K562 (cell line): ENCODE measurements at regions not wholly inside any gene's neighbourhood (a gene's known extent, or its start where the extent isn't known, plus 50 kb on each side); places are given as distances from the start of the nearest gene placed in this dataset.

Experiments used
- ATAC-seq: fragments of 200-7000 bp; cut with Tn5 transposase; 3 replicates; pipeline ENCODE4 v1.9.1; 2020; ENCODE audit warnings: moderate library complexity
- BruUV-seq: library from RNA; stranded (reverse); fragments of 400-500 nt; replicated peaks from 2 replicates; lab custom pipeline; 2021; lab: Mats Ljungman, UMichigan
- CTCF ChIA-PET: fragments of 300-600 bp; formaldehyde crosslinking; extraction: SDS; loops from one replicate; lab custom pipeline; 2021; ENCODE audit warnings: low intra/inter-chr PET ratio; lab: Yijun Ruan, JAX
- POLR2A ChIA-PET: fragments of 300-600, 350-650 bp; sonication (Branson Sonifier 250); formaldehyde crosslinking; extraction: SDS; loops from one replicate; lab custom pipeline; 2021; ENCODE audit warnings: antibody characterized with exemption, inconsistent platforms; lab: Yijun Ruan, JAX
- DNase-seq, 4 experiments: peaks; one replicate each; pipeline versions ENCODE4 v3.0.0 to v3.0.0-alpha.2; 2011 to 2018; ENCODE audit warnings: low spot score in 3 of 4, mixed read lengths in 3 of 4; ENCODE audit errors: extremely low read depth in 1 of 4
- FAIRE-seq: peaks from 2 replicates; lab custom pipeline; 2011; peaks lifted over from hg19 to GRCh38; lab: Jason Lieb, UNC
- H2AFZ ChIP-seq: 2 replicates; pipeline ENCODE4 v1.6.0; 2011; ENCODE audit warnings: low read depth, low read length, control low read depth, inconsistent platforms
- H3K27ac ChIP-seq: fragments of 200-600 bp; 3 replicates; pipeline ENCODE4 v1.8.0; 2011; ENCODE audit warnings: low read depth, mild to moderate bottlenecking, control low read depth, inconsistent platforms, low read length, moderate library complexity, mixed read lengths; ENCODE audit errors: extremely low read depth
- H3K27me3 ChIP-seq, 2 experiments: fragments of 300-600 bp in 1 of 2; 2 replicates in 1 of 2; 3 replicates in 1 of 2; pipeline versions ENCODE4 v1.6.0 to v1.8.0; 2011; ENCODE audit warnings: inconsistent platforms in 2 of 2, low read length in 2 of 2, mild to moderate bottlenecking in 1 of 2, mixed read lengths in 1 of 2, moderate library complexity in 1 of 2; ENCODE audit not compliant: control insufficient read depth in 2 of 2, insufficient read depth in 2 of 2
- H3K36me3 ChIP-seq: fragments of 300-600 bp; 3 replicates; pipeline ENCODE4 v1.8.0; 2011; ENCODE audit warnings: mild to moderate bottlenecking, low read length, inconsistent platforms; ENCODE audit not compliant: control insufficient read depth, insufficient read depth
- H3K4me1 ChIP-seq, 2 experiments: fragments of 200-600 bp in 1 of 2; replicated peaks in 1 of 2; 2 replicates in 1 of 2; 3 replicates in 1 of 2; pipeline versions ENCODE4 v1.5.1 to v1.8.0; 2011; ENCODE audit warnings: inconsistent platforms in 2 of 2, low read length in 2 of 2, mild to moderate bottlenecking in 1 of 2, mixed read lengths in 1 of 2, moderate library complexity in 1 of 2; ENCODE audit not compliant: control insufficient read depth in 2 of 2, insufficient read depth in 2 of 2
- H3K4me2 ChIP-seq: 2 replicates; pipeline ENCODE4 v1.6.1; 2011; ENCODE audit warnings: low read length, control low read depth, inconsistent platforms, mixed read lengths; ENCODE audit not compliant: insufficient read depth
- H3K4me3 ChIP-seq: fragments of 200-600 bp; sonication (generic), shearing (Covaris generic); 2 replicates; pipeline ENCODE4 v1.5.1; 2016; ENCODE audit warnings: control low read depth, inconsistent platforms
- H3K79me2 ChIP-seq: fragments of 200-600 bp; 3 replicates; pipeline ENCODE4 v1.8.0; 2011; ENCODE audit warnings: low read length, inconsistent platforms; ENCODE audit not compliant: control insufficient read depth, insufficient read depth
- H3K9ac ChIP-seq, 2 experiments: 2 replicates each; pipeline versions ENCODE4 v1.6.0 to v1.6.1; 2011; ENCODE audit warnings: low read depth in 2 of 2, low read length in 2 of 2, control low read depth in 1 of 2, inconsistent platforms in 1 of 2, mild to moderate bottlenecking in 1 of 2, mixed read lengths in 1 of 2; ENCODE audit not compliant: insufficient read depth in 1 of 2
- H3K9me1 ChIP-seq: one replicate; pipeline ENCODE4 v1.6.0; 2011; ENCODE audit warnings: inconsistent platforms, mild to moderate bottlenecking, low read length, moderate library complexity; ENCODE audit not compliant: control insufficient read depth, insufficient read depth
- H3K9me3 ChIP-seq: replicated peaks from 2 replicates; pipeline ENCODE4 v1.5.1; 2011; ENCODE audit warnings: low read depth, low read length, inconsistent platforms; ENCODE audit not compliant: control insufficient read depth, insufficient read depth
- H4K20me1 ChIP-seq: replicated peaks from 2 replicates; pipeline ENCODE4 v1.6.1; 2011; ENCODE audit warnings: low read length, inconsistent platforms, mixed read lengths; ENCODE audit not compliant: control insufficient read depth, insufficient read depth
- ARHGAP35 ChIP-seq: fragments of 450-650 bp; IDR thresholded peaks from 2 replicates; pipeline ENCODE4 v1.6.1; 2018; ENCODE audit not compliant: partially characterized antibody
- ZNF354B ChIP-seq: fragments of 250-450 bp; sonication (Bioruptor Pico); IDR thresholded peaks from 2 replicates; pipeline ENCODE4 v1.4.0; 2020
- WGBS: fragments of 100-300 bp; shearing (Covaris generic); methylation state at CpG from one replicate; pipeline ENCODE4 v1.1.6; 2016; ENCODE audit warnings: low coverage, mixed read lengths; ENCODE audit not compliant: insufficient coverage; ENCODE audit errors: missing lambda C conversion rate; 5-methylcytosine and 5-hydroxymethylcytosine counted together
- in situ Hi-C: fragments of 300-500 bp; cut with MboI; formaldehyde crosslinking; loops from 4 replicates; pipeline ENCODE4 v1.15.0; 2018; ENCODE audit warnings: inconsistent platforms, mixed read lengths
- intact Hi-C: fragments of 100-400 bp; cut with micrococcal nuclease; formaldehyde crosslinking; loops from 2 replicates; pipeline ENCODE4 v1.14.2; 2022
- TF ChIP-seq, protein P1 (sequence below), 2 experiments: fragments of 450-650 bp; conservative IDR thresholded peaks; 2 replicates each; pipeline ENCODE4 v1.6.1; 2017; ENCODE audit warnings: mild to moderate bottlenecking in 2 of 2, moderate library complexity in 2 of 2
- TF ChIP-seq, protein P2 (sequence below): fragments of 250-450 bp; sonication (Bioruptor Pico); IDR thresholded peaks from 2 replicates; pipeline ENCODE4 v1.5.1; 2021; ENCODE audit warnings: mild to moderate bottlenecking

DNA sequence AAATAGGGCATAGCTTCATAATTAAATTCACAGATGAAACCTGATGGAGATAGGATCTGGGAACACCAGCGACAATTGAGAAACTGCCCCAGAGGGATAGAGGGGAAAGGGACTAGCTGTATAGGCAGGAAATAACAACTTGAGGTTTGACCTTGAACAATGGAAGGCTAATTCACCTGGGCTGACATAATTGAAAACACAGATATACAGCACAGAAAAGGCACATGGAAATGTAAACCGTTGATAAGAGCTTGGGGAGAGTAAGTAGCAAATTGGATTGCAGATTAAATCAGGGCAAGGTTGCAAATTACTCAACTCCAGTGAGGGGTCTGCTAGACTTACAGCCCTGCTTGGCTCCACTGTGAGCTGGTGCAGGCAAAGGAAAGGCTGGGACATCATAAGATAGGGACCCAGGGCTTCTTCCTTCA lies 246.7 kb downstream of the DLEU7 start:
- TF ChIP-seq, protein P1, sequence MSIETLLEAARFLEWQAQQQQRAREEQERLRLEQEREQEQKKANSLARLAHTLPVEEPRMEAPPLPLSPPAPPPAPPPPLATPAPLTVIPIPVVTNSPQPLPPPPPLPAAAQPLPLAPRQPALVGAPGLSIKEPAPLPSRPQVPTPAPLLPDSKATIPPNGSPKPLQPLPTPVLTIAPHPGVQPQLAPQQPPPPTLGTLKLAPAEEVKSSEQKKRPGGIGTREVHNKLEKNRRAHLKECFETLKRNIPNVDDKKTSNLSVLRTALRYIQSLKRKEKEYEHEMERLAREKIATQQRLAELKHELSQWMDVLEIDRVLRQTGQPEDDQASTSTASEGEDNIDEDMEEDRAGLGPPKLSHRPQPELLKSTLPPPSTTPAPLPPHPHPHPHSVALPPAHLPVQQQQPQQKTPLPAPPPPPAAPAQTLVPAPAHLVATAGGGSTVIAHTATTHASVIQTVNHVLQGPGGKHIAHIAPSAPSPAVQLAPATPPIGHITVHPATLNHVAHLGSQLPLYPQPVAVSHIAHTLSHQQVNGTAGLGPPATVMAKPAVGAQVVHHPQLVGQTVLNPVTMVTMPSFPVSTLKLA (conservative IDR thresholded peaks at IDR 0.05), result no peak
- TF ChIP-seq ZNF354B (no peak), ARHGAP35 (no peak)
- TF ChIP-seq, protein P2, sequence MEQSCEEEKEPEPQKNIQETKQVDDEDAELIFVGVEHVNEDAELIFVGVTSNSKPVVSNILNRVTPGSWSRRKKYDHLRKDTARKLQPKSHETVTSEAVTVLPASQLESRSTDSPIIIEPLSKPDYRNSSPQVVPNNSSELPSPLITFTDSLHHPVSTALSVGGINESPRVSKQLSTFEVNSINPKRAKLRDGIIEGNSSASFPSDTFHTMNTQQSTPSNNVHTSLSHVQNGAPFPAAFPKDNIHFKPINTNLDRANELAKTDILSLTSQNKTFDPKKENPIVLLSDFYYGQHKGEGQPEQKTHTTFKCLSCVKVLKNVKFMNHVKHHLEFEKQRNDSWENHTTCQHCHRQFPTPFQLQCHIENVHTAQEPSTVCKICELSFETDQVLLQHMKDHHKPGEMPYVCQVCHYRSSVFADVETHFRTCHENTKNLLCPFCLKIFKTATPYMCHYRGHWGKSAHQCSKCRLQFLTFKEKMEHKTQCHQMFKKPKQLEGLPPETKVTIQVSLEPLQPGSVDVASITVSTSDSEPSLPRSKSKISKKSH (CRISPR knock-in tag), result no peak
- TF ChIP-seq, all 486 proteins: peak for 0
- FAIRE-seq (no peak), DNase-seq (no peak), ATAC-seq (no peak)
- H3K9me3 ChIP-seq, result no peaks in the 10 kb centered on the region
- no peak overlapping the region for H3K27ac ChIP-seq
- 4% methylated on average over 2 of the region's 2 CpGs for WGBS
- no peak overlapping the region for H2AFZ ChIP-seq
- H3K9me1 ChIP-seq, result no peaks in the 10 kb centered on the region
- no peak overlapping the region for H3K4me2 ChIP-seq
- no peaks in the 10 kb centered on the region for H4K20me1 ChIP-seq
- no peaks in the 10 kb centered on the region for H3K79me2 ChIP-seq
- peaks cover 0 to 7% of the 10 kb centered on the region in 2 experiments; a peak in 3 of 5 replicates for H3K4me1 ChIP-seq
- no TSS peak for BruUV-seq
- ChIA-PET POLR2A (no interaction called here), CTCF (no interaction called here)
- in situ Hi-C loops, result no loop called here
- intact Hi-C loops, result no loop called here
- H3K27me3 ChIP-seq, result no peaks in the 10 kb centered on the region
- no peak overlapping the region for H3K4me3 ChIP-seq
- H3K36me3 ChIP-seq, result no peaks in the 10 kb centered on the region
- no peak overlapping the region for H3K9ac ChIP-seq
